ENCODE measurements at regions not wholly inside any gene's neighbourhood (a gene's known extent, or its start where the extent isn't known, plus 50 kb on each side); places are given as distances from the start of the nearest gene placed in this dataset.
A peak's percentile ranks its signal among the peaks of the same experiment; 100 is the strongest.
"Not testable (repeated sequence)": the region's sequence is repeated elsewhere in the genome, so short reads cannot be mapped to it uniquely, and the experiment has no call there.

DNA sequence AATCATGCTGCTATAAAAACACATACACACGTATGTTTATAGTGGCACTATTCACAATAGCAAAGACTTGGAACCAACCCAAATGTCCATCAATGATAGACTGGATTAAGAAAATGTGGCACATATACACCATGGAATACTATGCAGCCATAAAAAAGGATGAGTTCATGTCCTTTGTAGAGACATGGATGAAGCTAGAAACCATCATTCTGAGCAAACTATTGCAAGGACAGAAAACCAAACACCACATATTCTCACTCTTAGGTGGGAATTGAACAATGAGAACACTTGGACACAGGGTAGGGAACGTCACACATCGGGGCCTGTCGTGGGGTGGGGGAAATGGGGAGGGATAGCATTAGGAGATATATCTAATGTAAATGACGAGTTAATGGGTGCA, 97.1 kb upstream of the PRKCQ start:
- not testable (repeated sequence) for DNase-seq

- DNase-seq, result no peak
Observed at GRCh38 chr10:6674291-6674690, 94.2 kb upstream of the PRKCQ start.

GRCh38 chr10:6671976-6672375, 91.9 kb upstream of the PRKCQ start:
- DNase-seq, result no peak

GRCh38 chr10:6669269-6669859, 89.3 kb upstream of the PRKCQ start:
- no peak for DNase-seq

- no peak for DNase-seq
Observed at GRCh38 chr10:6667679-6668270, 87.7 kb upstream of the PRKCQ start.

DNA sequence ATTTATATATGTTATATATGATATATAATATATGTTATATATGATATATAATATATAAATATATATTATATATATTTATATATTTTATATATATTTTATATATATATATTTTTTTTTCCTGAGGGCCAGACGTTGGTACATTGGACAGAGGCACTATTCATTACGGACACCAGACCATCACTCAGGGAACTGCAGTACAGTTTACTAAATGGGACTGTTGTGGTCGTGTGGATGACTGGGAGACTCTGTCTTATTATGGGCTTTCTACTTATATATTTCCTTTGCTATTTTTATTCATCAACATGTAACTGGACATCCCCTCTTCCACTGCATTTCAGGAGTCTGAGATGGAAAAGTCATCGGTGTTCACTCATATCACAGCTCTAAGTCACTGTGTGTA, 87.1 kb upstream of the PRKCQ start:
- no peak for DNase-seq

- DNase-seq, result no peak
Observed at GRCh38 chr10:6665847-6666246, 85.8 kb upstream of the PRKCQ start.

DNA sequence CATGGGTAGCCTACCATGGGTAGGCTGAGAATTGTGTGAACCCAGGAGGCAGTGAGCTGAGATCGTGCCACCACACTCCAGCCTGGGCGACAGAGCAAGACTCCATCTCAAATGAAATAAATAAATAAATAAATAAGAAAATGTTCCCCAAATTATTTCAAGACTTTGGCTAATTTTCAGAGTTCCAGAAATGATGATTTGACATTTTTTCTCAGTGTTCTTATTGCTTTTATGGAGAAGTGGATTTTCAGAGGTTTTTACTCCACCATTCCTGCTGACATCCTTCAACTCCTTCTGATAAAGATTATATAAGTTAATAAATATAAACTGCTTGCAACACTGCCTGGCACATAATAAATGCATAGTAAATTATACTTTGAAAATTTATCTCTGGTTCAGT, 80.4 kb upstream of the PRKCQ start:
- no peak for DNase-seq

- DNase-seq, result no peak
Observed at GRCh38 chr10:6659451-6659850, 79.4 kb upstream of the PRKCQ start.

DNA sequence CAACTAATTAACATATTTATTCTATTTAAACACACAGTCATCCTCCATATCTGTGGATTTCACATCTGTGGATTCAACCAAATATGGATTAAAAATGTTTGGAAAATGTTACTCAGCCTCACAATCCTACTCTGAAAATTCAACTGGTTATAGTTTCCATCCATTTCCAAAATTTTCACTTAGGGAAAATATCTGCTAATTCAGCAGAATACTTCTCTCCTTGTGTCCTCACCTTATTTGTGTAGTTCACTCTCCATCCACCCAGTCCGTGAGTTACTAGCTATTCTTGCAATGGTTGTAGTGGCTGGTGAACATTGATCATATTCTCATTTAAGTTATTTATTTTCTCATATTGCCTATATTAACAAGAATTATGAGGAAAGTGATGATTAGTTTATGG, 77.6 kb upstream of the PRKCQ start:
- no peak for DNase-seq

- DNase-seq, result no peak
Observed at GRCh38 chr10:6657196-6657595, 77.1 kb upstream of the PRKCQ start.

GRCh38 chr10:6654571-6654970, 74.5 kb upstream of the PRKCQ start:
- DNase-seq, result no peak

DNA sequence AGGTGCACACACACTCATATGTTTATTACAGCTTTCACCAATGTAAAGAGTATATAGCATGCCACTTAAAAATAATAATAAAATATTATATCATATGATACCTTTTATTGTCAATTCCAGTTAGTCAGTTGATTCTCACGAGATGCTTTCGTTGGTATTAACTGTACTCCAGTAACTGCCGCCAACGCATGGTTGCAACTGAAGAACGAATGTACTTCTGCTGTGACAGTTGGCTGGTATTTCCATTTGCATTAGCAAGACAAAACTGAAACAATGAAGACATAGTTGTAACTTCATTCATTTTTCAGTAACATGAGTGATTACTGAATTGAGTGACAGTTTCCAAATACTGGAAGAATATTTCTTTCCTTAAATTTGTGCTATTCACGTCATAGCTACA, 70.5 kb upstream of the PRKCQ start:
- no peak for DNase-seq

GRCh38 chr10:6649903-6650302, 69.8 kb upstream of the PRKCQ start:
- no peak for DNase-seq

GRCh38 chr10:6648894-6649720, 69.0 kb upstream of the PRKCQ start:
- no peak for DNase-seq

GRCh38 chr10:6647811-6648526, 67.9 kb upstream of the PRKCQ start:
- DNase-seq, result peak; percentile 52

GRCh38 chr10:6643962-6644361, 63.9 kb upstream of the PRKCQ start:
- DNase-seq, result no peak

- no peak for DNase-seq
Observed at GRCh38 chr10:6642876-6643275, 62.8 kb upstream of the PRKCQ start.

DNA sequence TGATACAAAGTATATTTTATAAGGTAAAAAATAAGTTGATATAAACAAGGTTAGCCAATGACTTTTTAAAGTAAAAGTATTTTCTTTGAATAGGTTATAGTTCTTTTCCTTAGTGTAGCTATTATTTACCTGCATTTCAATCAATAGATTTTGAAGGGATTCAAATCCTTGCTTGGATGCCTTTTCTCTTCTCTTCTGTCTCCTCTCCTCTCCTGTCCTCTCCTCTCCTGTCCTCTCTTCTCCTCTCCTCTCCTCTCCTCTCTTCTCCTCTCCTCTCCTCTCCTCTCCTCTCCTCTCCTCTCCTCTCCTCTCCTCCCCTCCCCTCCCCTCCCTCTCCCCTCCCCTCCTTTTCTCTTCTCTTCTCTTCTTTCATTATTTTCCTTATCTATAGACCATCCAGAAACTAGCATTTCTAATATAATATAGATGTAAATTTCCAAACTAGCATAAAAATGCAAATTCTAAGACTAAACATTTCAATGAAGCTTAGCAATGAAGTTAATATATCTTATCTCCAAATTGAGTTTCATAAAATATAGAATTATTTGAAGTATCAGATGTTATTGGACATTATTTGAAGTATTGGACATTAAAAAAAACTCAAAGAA, 60.5 kb upstream of the PRKCQ start:
- no peak for DNase-seq

DNA sequence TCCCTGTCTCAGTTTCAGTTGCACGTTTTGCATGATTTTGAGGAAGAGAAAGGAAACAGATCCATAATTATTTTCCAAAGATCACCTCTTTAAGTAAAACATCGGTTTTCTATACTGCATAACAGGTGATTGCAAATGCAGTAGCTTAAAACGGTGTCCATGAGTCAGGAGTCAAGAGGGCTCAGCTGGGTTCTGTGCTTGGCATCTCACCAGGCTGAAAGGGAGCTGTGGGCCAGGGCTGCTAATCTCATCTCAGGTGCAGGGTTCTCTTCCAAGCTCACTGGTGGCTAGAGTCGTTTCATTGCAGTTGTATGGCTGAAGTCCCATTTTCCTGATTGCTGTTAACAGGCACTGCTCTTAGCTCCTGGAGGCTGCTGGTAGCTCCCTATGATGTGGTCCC, 57.0 kb upstream of the PRKCQ start:
- no peak for DNase-seq

DNA sequence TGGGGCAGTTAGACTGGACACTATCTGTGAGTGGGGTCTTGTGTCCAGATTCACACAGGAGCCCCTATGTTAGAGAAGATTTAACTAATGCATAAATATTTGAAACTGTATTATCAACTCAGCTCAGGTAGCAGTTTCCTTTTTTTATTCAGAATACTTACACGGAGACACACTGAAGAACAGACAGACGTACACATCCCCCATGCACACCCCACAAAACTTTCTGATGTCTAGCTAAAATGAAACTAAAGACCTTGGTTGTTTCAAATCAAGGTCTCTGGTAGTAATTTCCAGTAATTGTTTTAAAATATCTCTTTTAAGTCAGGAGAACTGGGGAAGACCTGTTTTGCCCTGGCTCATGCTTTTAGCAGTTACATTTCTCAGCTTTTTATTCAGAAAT, 55.7 kb upstream of the PRKCQ start:
- no peak for DNase-seq

All from T-helper 9 cell (primary cell).